ENCODE measurements at regions not wholly inside any gene's neighbourhood (a gene's known extent, or its start where the extent isn't known, plus 50 kb on each side); places are given as distances from the start of the nearest gene placed in this dataset.

DNA sequence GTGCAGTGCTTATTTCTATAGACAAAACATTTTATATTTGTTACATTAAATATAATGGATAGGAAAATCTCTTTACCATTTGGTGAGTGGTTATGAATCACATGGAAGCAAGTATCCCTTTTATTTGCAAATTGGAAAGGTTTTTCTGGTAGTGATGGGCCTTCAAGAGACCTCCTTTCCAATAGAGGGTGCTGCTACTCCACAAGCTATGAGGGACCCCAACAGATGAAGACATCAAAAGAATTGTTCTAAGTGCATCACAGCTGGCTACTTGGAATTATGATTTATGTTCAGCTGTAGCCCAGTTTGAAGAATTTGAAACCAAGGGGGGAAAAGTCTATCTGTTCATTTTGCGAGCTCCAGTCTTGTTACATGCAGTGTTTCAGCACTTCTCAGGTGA lies 493.7 kb upstream of the SGCD start:
- no peak for TF ChIP-seq POLR2A (IDR thresholded peaks at IDR 0.05; ENCODE audit: low read depth, low read length)
- TF ChIP-seq POLR2AphosphoS5 (IDR thresholded peaks at IDR 0.05; ENCODE audit: low read depth, low read length), result no peak
- TF ChIP-seq TAF1 (IDR thresholded peaks at IDR 0.05; ENCODE audit: borderline replicate concordance, low read depth, low read length), result no peak

All from GM12892 (cell line).